Stimulated activated CD8-positive, alpha-beta memory T cell treated with anti-CD3 and anti-CD28 coated beads, Interleukin-12 subunit alpha, Interleukin-12 subunit beta, amount 100 ng/mL, for 24 hours (primary cell): ENCODE measurements at regions not wholly inside any gene's neighbourhood (a gene's known extent, or its start where the extent isn't known, plus 50 kb on each side); places are given as distances from the start of the nearest gene placed in this dataset.
"Not testable (repeated sequence)": the region's sequence is repeated elsewhere in the genome, so short reads cannot be mapped to it uniquely, and the experiment has no call there.

Experiments
- DNase-seq: peaks from one replicate; pipeline ENCODE4 v3.0.0-alpha.2; 2020; ENCODE audit errors: extremely low read depth

DNA sequence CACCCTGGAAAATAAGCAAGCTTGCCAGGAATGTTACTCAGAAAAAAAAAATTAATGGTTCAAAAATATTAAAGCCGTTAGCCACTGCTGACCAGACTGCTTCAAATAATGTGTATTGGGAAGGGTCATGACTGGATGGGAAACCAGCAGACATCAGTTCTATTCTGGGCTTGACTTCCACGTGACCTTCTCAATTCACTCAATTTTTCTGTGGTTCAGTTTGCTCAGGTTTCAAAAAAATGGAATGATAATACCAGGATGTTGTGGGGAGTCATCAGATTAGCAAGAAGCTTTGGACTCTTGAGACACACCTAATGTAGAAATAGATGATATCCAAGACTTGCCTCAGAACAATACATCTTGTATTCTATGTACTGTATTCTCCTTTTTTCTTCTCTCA, 541.9 kb upstream of the BOD1L1 start:
- no peak for DNase-seq

DNA sequence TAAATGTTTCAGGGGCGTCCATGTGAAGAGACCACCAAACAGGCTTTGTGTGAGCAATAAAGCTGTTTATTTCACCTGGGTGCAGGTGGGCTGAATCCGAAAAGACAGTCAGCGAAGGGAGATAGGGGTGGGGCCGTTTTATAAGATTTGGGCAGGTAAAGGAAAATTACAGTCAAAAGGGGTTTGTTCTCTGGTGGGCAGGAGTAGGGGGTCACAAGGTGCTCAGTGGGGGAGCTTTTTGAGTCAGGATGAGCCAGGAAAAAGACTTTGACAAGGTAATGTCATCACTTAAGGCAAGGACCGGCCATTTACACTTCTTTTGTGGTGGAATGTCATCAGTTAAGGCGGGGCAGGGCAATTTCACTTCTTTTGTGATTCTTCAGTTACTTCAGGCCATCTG, 542.4 kb upstream of the BOD1L1 start:
- not testable (repeated sequence) for DNase-seq

DNA sequence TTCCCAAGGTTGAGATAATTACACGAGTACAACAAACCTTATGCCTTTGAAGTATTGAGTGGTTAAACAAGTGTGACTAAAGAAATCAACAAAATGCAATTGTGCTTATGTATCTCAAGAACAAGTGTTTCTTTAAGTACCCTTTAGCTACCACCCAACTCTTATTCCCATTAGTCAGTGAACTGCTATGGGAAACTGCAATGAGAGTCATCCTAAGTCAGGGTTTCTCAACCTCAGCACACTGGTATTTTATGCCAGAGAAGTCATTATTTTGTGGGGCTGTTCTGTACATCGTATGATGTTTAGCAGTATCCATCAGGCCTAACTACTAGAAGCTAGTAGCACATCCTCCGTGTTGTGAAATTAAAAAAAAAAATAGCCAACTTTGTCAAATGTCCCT, 549.1 kb upstream of the BOD1L1 start:
- DNase-seq: no peak

DNA sequence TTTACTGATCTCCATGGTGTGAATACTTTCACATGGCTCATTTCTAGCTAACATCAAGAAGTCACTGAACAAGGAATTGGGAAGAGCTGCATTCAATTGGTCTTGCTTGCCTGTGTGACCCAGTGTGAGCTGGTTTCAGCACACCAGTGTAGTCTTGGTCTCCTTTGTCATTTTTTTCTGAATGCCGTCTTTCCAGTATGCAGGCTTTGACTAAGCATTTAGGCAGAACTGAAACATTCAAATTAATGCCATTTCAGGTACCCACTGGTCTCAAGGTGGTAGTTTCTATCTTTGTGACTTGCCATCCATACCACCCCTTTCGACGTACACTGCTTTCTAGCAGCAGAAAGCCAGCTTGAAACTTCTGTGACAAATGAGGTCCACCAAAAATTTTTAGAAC, 550.5 kb upstream of the BOD1L1 start:
- DNase-seq: no peak

DNA sequence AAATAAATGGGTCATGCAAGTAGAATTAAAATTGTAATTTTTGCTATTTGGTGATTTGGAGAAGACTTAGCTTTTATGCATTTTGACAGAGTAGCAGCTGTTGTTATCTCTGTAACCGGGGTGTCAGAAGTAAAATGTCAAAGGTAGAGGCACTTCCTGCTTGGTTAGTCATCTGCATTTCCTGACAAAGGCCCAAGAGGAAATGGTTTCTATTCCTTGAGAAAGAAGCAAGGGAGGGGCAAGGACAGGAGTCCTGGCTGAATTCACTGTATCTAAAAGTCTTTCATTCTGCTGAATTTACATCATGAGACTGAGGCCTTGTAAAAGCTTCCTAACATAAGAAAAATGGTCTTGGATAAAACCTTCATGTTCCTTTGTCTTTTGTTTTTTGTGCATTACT, 550.9 kb upstream of the BOD1L1 start:
- no peak for DNase-seq

DNA sequence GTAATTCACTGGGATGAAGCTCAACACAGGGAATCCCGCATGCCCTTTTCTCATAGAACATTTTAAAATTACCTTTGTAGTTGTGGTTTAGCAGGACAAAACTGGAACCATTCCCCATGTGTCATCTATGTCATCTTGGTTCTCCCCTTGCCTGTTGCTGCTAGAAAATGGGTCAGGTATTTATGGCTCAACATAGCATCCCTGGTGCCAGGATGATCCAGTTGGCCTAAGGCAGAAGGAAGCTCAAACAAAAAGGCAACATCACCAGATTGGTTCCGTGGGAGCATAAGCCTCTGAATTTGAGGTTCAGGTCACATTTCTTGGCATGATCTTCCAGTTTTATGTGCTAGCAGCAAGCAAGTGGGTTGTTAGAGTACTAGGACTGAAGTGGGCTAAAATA, 552.6 kb upstream of the BOD1L1 start:
- DNase-seq: no peak

DNA sequence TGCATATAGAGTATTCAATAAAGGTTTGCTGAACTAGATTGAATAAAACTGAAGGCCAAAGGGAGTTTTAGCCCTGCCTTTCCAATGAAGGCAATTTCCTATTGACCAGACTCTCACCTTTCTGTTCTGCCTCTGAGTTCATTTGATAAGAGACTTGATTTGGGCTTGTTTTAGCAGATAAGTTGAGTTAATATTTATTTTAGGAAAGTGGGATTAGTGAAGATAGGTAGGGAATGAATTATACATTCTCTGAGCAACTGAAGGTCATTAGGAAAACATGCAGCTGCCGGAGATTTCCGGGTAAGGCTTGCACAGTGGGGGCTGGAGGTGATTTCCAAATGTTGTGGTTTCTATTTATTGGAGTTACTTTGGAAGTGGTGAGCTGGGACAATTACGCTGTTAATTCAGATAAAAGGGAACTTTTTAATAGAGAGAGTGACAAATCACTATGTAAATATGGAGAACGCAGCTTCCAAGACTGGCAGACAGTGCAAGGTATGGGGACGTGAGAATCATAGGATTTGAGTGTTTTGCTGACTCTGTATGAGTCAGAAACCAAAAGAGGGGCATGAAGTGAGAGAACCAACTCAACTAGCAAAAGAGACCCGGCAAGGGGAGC, 553.6 kb upstream of the BOD1L1 start:
- DNase-seq: no peak

DNA sequence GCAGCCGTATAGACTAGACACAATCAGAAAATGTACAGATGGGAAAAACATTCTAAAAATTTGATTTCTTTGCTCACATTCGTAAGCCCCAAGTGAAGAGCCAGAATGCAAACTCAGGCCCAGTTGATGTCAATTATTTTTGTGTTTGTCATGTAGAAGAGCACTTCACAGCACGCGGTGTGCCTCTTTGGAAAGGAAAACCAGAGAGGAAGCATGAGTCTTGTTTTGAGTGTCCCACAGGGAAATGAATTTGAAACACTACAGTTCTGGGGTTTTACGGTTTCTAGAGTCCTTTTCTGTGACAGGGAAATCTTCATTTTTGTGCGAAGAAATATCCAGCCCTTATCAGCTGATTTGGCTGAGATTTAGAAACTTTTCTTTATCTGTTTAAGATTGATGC, 554.6 kb upstream of the BOD1L1 start:
- DNase-seq: no peak

DNA sequence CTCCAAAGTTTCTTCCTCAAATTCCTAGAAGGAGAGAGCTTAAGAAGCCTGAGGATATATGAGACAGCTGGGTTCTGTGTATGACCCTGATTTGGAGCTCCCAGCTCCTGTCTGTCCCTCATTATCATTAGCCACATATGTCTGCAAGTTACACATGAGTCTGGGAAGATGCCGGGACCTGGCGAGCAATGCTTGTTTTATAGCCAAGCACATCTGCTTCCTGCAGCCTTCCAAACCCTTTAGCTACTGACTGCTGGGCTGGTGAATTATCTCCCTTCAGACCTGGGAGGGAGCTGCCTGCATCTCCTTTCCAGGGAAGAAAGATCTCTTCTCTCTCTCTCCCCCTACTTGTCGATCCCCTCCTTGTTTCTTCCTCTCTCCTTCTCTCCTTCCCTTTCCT, 556.7 kb upstream of the BOD1L1 start:
- no peak for DNase-seq

DNA sequence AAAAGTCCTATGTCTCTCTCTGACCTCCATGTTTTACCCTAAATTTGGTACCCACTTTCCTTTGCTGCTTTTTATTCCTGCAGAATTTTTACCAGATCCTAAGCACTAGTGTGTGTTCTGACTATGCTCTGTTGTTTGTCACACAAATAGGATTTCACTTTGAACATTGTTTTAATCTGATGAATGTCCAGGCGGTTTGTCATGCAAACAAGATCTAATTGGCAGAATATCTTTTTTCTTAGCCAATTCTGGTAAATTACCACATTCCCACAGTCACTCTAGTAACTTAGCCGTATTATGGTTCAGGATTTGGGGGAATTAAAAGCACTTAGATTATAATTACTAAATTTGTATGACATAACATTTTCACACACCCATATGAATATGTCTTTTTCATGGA, 557.2 kb upstream of the BOD1L1 start:
- no peak for DNase-seq

DNA sequence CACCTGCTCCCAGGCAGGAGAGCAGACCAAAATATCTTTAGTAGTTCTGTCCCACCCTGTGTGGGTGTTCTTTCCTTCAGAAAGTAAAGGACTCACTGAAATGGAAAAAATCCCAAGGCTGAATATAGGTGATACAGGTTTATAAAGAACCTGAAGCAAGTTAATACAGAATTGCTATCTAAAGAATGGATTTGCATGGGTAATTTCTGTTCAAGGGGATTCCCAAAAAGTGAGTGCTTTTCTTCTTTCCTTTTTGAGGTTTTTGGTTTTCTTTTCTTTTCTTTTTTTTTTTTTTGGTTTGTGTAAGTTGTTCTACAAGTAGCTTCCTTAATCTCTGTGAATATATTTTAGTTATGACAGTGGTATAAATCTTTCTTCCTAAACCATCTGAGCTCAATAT, 560.7 kb upstream of the BOD1L1 start:
- no peak for DNase-seq

DNA sequence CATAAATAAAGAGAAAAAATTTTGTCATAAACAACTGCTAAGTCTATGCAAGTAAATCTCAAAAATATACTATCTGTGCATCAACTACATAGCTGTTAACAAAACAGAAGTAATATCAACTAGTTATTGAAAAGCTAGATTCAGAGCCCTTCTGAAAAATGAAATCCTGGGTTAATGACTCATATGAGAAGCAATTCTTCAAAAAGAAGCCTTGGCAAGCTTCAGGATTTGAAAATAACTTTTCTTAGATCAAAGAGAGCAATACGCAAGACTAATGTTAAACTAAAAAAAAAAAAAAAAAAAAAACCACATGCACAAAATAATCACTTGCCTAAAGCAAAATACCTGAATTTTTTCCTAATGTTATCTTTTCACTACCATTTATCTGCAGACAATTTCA, 566.1 kb upstream of the BOD1L1 start:
- no peak for DNase-seq

DNA sequence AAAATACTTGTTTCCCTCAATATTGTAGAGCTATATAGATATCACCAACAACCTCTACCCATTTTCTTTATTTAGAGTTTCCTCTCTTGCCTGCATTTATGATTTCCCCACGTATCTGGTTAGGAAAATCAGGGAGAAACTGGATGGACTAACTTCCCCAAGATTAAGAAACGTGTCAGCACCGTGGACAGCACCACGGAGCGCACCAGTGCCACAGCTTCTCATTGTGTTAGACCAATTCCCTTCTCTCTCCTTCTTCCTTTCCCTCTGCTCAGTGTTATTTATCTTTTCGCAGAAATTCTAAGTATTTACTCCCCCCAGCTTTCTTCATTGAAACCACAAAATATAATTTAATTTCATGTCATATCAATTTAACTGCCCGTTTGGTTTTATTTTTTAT, 568.6 kb upstream of the BOD1L1 start:
- DNase-seq: no peak

DNA sequence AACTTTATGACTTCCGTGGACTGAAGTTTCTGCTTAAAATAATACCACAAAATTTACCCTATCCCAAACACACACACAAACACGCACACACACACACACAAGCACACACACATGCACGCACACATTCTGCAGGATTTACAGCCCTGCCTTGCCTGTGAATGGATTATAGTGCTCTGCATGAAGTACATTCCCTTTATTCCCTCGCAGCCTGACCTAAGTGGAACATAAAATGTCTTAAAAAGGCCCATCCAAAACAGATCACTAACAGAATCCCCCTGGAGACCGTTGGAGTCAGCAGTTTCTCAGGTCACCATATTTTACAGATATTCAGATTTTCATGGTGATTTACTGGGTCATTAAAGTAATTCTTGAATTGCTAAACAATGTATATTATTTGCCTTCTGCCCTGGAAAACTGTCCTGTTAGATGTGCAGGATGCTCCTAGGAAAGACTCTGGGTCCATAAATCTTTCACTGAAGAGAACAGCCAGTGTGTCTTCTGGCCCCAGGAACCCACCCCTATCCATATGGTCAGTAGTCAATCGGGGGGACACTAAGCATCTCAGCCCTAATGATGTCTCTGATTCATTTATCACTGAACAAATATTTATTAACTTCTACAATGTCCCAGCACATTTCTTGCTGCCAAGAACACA, 587.7 kb upstream of the BOD1L1 start:
- DNase-seq: no peak

DNA sequence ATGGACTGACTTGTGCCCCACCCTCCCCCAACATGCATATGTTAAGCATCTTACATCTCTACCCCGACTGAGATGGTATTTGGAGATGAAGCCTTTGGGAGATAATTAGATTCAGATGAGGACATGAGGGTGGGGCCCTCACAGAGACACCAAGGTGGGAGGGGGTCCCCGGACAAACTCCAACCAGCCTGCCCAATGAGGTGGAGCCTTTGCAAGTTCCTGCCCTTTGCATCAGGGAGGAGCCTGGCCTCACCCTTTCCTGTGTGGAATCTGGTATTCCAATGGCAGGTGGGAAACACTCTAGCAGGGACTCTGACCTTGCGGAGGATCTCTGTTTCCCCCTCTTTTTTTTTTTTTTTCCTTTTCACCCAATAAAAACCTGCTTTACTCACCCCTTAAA, 589.9 kb upstream of the BOD1L1 start:
- DNase-seq: no peak

DNA sequence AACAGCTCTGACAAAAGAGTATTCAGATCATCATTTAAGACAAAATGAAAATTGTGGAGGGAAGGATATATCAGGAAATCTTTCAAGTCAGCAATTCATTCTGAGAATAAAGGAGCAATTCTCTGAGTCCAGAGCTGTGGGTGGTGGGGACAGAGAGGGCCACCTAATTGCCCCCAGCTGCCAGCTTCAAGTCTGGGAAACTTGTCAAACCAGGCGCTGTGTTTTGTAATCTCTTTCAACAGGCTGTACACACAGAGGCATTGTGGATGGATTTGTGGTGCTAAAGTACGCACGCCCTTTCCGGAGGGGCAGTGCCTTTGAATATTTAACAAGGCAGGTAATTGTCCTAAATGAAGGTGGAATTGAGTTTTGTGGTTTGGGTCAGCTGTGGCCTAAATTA, 591.1 kb upstream of the BOD1L1 start:
- DNase-seq: no peak

DNA sequence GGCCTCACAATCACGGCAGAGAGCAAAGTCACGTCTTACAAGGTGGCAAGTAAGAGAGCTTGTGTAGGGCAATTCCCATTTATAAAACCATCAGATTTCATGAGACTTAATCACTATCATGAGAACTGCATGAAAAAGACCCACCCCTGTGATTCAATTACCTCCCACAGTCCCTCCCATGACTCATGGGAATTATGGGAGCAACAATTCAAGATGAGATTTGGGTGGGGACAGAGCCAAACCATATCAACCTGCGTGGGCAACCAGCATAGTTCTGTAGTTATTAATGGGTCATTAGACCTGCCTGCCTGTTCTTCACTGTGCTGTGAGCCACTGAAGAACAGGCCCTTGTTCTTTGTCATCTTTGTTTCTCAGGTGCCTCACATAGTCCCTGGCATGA, 593.7 kb upstream of the BOD1L1 start:
- no peak for DNase-seq

DNA sequence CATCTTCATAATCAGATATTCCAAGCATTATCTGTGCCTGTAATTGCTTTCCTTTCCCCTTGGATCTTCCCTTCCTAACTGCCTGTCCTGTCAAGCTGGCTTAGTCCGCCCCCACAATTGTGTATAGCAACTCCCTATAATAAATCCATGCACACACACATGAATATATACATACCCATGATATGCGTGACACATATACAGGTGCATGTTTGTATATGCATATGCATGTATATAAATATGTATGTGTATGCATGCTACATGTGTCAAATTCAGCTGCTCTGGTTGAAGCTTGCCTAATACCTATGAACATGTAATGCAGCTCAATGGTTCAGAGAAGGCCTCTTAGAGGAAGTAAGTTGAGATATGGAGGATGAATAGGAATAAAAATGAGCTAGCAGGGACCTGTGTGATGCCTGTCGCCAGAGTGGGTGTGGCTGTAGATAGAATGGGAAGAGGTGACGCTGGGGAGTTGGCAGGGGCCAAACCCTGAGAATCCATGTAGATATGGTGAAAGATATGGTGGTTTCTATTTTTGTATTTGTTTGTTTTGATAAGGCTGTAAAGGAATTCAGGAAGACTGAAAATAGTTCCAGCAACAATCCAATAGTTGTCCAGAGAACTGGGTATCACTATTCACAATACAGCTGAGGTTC, 595.0 kb upstream of the BOD1L1 start:
- DNase-seq: no peak

DNA sequence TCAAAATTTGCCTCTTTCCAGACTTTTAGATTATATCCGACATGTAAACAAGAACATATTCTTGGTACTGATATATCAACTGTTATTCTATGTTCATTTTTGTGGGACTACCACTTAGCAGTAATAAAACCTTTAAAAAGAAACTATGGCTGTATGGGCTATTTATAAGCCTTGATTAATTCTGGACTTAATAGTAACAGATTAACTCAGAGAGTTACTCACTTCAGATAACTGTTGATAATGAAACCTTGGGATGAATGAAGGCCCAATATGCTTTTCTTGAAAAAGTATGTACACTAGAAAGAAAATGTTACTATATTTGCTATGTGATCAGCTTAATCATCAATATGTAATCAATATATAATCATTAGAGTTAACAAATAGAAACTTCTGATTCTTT, 595.9 kb upstream of the BOD1L1 start:
- no peak for DNase-seq

DNA sequence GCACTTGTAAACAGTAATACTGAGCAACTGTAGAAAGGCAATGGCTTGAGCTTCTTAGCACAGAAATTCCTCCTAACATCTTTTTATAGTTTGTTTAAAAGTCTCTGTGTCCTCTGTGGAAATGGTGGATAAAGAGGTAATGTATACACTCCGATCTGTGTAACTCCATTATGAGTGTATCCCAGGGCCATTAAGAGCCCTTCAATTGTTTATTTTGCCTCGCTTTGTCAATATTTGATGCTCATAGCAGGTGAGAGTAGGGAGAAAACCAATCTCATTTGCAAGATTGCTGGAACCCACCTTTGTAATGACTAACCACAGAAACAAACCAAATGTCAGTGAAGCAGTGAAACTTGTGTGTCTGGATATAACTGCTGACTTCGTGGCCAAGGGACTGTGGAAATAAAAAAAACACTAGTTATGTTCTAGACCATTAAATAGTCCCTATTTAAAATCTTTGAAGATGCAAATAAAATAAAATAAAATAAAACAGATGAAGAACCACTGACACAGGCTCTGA, 598.2 kb upstream of the BOD1L1 start:
- no peak for DNase-seq

DNA sequence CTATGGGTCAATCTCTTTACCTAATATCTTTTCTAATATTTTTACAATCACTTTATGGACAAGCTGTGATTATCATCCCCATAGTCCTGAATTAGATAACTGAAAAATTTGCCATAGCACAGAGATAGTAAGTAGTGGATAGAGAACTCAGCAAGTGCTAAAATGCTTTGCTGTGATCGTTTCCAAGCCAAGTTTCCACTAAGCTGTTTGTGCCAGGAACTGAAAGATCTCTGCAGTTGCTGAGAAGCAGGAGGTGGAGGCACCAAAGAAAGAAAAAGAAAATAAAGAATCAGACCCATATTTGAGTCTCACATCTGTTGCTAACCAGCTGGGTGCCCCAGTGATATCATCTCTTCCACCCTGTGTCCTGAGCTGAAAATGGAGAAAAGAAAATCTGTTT, 605.6 kb upstream of the BOD1L1 start:
- no peak for DNase-seq

DNA sequence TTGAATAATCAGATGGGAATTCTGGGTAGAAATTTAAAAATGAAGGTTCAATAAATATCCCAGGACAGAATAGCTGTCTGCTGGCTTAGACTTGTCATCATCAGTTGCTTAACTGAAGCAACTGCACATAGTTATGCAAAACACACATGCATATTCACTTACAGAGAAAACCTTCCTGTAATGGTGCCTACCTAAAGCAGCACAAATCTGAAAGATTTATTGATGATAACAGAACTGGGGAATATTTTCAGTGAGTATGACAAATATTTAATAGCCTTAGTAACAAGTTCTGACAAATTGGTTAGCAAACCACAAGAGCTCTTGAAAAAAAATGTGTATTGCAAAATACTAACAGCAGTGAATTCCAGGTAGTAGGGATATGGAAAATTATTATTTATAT, 606.8 kb upstream of the BOD1L1 start:
- no peak for DNase-seq

DNA sequence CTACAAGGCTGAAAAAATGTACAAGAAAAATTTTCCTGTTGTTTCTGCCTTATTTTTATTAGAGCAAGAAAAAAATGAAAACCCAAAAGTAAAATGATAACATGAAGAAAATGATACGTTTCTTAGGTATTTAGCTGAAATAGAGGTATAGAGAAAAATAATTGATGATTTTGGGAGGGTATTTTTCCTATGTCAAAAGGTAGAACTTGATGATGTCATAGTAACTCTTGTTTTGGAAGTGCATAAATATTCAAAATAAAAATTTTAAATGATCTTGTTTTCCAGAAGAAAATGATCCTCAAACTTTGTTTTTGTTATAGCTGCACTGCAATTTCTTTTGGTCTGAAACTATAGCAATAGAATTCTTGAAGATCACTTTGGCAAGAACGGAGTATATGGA, 608.8 kb upstream of the BOD1L1 start:
- no peak for DNase-seq
